ENCODE measurements at regions not wholly inside any gene's neighbourhood (a gene's known extent, or its start where the extent isn't known, plus 50 kb on each side); places are given as distances from the start of the nearest gene placed in this dataset.

- TF ChIP-seq EZH2 (IDR thresholded peaks at IDR 0.05; ENCODE audit: insufficient read depth, poor library complexity, severe bottlenecking) (no peak), EZH2phosphoT487 (IDR thresholded peaks at IDR 0.05; ENCODE audit: insufficient read depth, low read depth) (no peak)
These were observed 528.4 kb downstream of the TBC1D22A start for GRCh38 chr22:47290706-47291430.
